ENCODE measurements at regions not wholly inside any gene's neighbourhood (a gene's known extent, or its start where the extent isn't known, plus 50 kb on each side); places are given as distances from the start of the nearest gene placed in this dataset.
A peak's percentile ranks its signal among the peaks of the same experiment; 100 is the strongest.
"Not testable (repeated sequence)": the region's sequence is repeated elsewhere in the genome, so short reads cannot be mapped to it uniquely, and the experiment has no call there.

GRCh38 chr2:187656123-187656522 lies 101.9 kb upstream of the TFPI start:
- H3K36me3 ChIP-seq (ENCODE audit: control insufficient read depth in 1 of 2, insufficient read depth in 2 of 2, low read depth in 1 of 2, low read length in 2 of 2): no peaks in the 10 kb centered on the region
- no peak overlapping the region for H3K23ac ChIP-seq (ENCODE audit: low read length in 2 of 2)
- H3K14ac ChIP-seq (ENCODE audit: low read length in 2 of 2): no peak overlapping the region
- H4K8ac ChIP-seq (ENCODE audit: low read length): no peak overlapping the region
- H2BK5ac ChIP-seq (ENCODE audit: low read depth, low read length, poor library complexity, severe bottlenecking): no peak overlapping the region
- H3K79me1 ChIP-seq (replicated peaks; ENCODE audit: low read length, poor library complexity, severe bottlenecking): no peaks in the 10 kb centered on the region
- no peak overlapping the region for H3K4ac ChIP-seq (ENCODE audit: low read depth in 1 of 2, low read length in 2 of 2)
- 67% methylated on average over 2 of the region's 4 CpGs for WGBS
- no peak overlapping the region for H3K4me3 ChIP-seq (ENCODE audit: insufficient read depth in 1 of 2, low read depth in 1 of 2, low read length in 2 of 2)
- no peak overlapping the region for H3K4me2 ChIP-seq (ENCODE audit: low read length, poor library complexity, severe bottlenecking)
- H3K18ac ChIP-seq (ENCODE audit: low read depth in 1 of 2, low read length in 2 of 2): no peak overlapping the region
- no peak for DNase-seq
- H3K9me3 ChIP-seq (ENCODE audit: control insufficient read depth, low read length): no peaks in the 10 kb centered on the region
- H3K27me3 ChIP-seq (ENCODE audit: control insufficient read depth in 1 of 2, insufficient read depth in 1 of 2, low read length in 2 of 2): no peaks in the 10 kb centered on the region
- H3K9ac ChIP-seq (ENCODE audit: low read length): no peak overlapping the region
- no peak overlapping the region for H3K27ac ChIP-seq (ENCODE audit: low read length, poor library complexity, severe bottlenecking)
- no peaks in the 10 kb centered on the region for H3K4me1 ChIP-seq (ENCODE audit: control insufficient read depth, insufficient read depth, low read depth, low read length)
- no peak overlapping the region for H2AFZ ChIP-seq (ENCODE audit: low read depth, low read length)
- H2BK120ac ChIP-seq (ENCODE audit: low read depth, low read length): no peak overlapping the region
- H2BK12ac ChIP-seq (ENCODE audit: low read length in 2 of 2): no peak overlapping the region
- no peak overlapping the region for H2BK15ac ChIP-seq (ENCODE audit: low read depth, poor library complexity, severe bottlenecking)
- no peak overlapping the region for H4K91ac ChIP-seq (ENCODE audit: low read length)
- no peak overlapping the region for H2AK5ac ChIP-seq (ENCODE audit: low read length, severe bottlenecking)

DNA sequence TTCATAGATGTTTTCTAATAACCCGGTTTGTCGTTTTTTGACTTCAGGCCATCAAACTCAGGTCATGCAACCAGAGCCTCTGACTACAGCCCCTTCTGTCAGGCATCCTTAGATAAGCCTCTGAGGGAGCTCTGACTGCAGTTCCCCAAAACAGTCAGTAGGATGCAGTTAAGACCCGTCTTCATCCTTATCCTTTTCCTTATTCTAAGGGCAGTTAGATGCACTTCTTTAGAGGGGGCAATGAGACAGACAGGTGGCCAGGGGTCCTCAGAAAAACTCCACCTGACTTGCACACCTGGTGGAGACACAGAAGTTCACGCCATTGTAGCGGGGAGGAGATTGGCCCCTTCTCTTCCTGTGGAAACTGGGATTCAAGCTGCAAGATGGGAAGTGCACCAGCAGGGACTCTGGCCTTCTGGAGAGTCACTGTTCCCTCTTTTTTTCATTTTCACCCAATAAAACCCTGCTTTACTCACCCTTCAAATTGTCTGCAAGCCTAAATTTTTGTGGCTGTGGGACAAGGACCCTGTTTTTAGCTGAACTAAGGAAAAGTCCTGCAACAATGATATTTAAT lies 104.8 kb upstream of the TFPI start:
- DNase-seq: peak; percentile 46
- Histone ChIP-seq H3K27me3 (ENCODE audit: control insufficient read depth in 1 of 2, insufficient read depth in 1 of 2, low read length in 2 of 2) (no peaks in the 10 kb centered on the region), H3K36me3 (ENCODE audit: control insufficient read depth in 1 of 2, insufficient read depth in 2 of 2, low read depth in 1 of 2, low read length in 2 of 2) (no peaks in the 10 kb centered on the region), H2AFZ (ENCODE audit: low read depth, low read length) (no peak overlapping the region), H2BK15ac (ENCODE audit: low read depth, poor library complexity, severe bottlenecking) (no peak overlapping the region), H4K91ac (ENCODE audit: low read length) (no peak overlapping the region), H3K4me1 (ENCODE audit: control insufficient read depth, insufficient read depth, low read depth, low read length) (no peaks in the 10 kb centered on the region), H3K4me2 (ENCODE audit: low read length, poor library complexity, severe bottlenecking) (no peak overlapping the region), H3K9me3 (ENCODE audit: control insufficient read depth, low read length) (no peaks in the 10 kb centered on the region), H3K4ac (ENCODE audit: low read depth in 1 of 2, low read length in 2 of 2) (no peak overlapping the region), H3K23ac (ENCODE audit: low read length in 2 of 2) (no peak overlapping the region), H3K4me3 (ENCODE audit: insufficient read depth in 1 of 2, low read depth in 1 of 2, low read length in 2 of 2) (no peak overlapping the region), H2AK5ac (ENCODE audit: low read length, severe bottlenecking) (no peak overlapping the region), H2BK12ac (ENCODE audit: low read length in 2 of 2) (no peak overlapping the region), H3K27ac (ENCODE audit: low read length, poor library complexity, severe bottlenecking) (no peak overlapping the region), H3K9ac (ENCODE audit: low read length) (no peak overlapping the region), H3K79me1 (replicated peaks; ENCODE audit: low read length, poor library complexity, severe bottlenecking) (no peaks in the 10 kb centered on the region), H2BK5ac (ENCODE audit: low read depth, low read length, poor library complexity, severe bottlenecking) (no peak overlapping the region), H2BK120ac (ENCODE audit: low read depth, low read length) (no peak overlapping the region), H4K8ac (ENCODE audit: low read length) (no peak overlapping the region), H3K14ac (ENCODE audit: low read length in 2 of 2) (no peak overlapping the region), H3K18ac (ENCODE audit: low read depth in 1 of 2, low read length in 2 of 2) (no peak overlapping the region)
- whole genome bisulfite sequencing: 33% methylated on average over 5 of the region's 5 CpGs

GRCh38 chr2:187676050-187676449 lies 121.8 kb upstream of the TFPI start:
- not testable (repeated sequence) for H3K27ac ChIP-seq (ENCODE audit: low read length, poor library complexity, severe bottlenecking); H2BK15ac ChIP-seq (ENCODE audit: low read depth, poor library complexity, severe bottlenecking); H2BK5ac ChIP-seq (ENCODE audit: low read depth, low read length, poor library complexity, severe bottlenecking); H2BK12ac ChIP-seq (ENCODE audit: low read length in 2 of 2); H3K14ac ChIP-seq (ENCODE audit: low read length in 2 of 2); H3K4me2 ChIP-seq (ENCODE audit: low read length, poor library complexity, severe bottlenecking); H3K4me1 ChIP-seq (ENCODE audit: control insufficient read depth, insufficient read depth, low read depth, low read length); H2AK5ac ChIP-seq (ENCODE audit: low read length, severe bottlenecking); H3K4me3 ChIP-seq (ENCODE audit: insufficient read depth in 1 of 2, low read depth in 1 of 2, low read length in 2 of 2); H2BK120ac ChIP-seq (ENCODE audit: low read depth, low read length); DNase-seq; H3K79me1 ChIP-seq (replicated peaks; ENCODE audit: low read length, poor library complexity, severe bottlenecking); H4K91ac ChIP-seq (ENCODE audit: low read length); H3K36me3 ChIP-seq (ENCODE audit: control insufficient read depth in 1 of 2, insufficient read depth in 2 of 2, low read depth in 1 of 2, low read length in 2 of 2); H3K27me3 ChIP-seq (ENCODE audit: control insufficient read depth in 1 of 2, insufficient read depth in 1 of 2, low read length in 2 of 2); H3K18ac ChIP-seq (ENCODE audit: low read depth in 1 of 2, low read length in 2 of 2); H3K4ac ChIP-seq (ENCODE audit: low read depth in 1 of 2, low read length in 2 of 2); H4K8ac ChIP-seq (ENCODE audit: low read length); H3K9ac ChIP-seq (ENCODE audit: low read length); H3K9me3 ChIP-seq (ENCODE audit: control insufficient read depth, low read length); H2AFZ ChIP-seq (ENCODE audit: low read depth, low read length); H3K23ac ChIP-seq (ENCODE audit: low read length in 2 of 2)
- WGBS: 75% methylated on average over 1 of the region's 2 CpGs

DNA sequence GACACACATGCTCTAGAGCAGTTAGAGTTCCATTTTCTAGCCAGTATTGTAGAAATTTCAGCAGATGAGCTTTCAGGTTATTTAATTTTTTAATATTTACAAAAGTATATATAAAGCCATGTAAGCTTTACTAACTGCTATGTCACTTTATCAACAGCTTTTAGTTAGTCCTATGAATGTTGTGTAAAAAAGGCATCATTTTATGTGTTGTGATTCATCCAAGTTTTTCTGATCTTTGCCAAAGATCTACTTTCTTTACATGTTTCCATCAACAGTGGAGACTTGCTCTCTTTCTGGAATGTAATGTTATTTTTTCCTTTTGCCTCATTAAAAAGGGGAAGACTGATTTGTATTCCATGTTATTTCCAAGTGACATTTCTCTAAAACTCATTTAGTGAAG lies 125.2 kb upstream of the TFPI start:
- DNase-seq: no peak
- Histone ChIP-seq H3K27me3 (ENCODE audit: control insufficient read depth in 1 of 2, insufficient read depth in 1 of 2, low read length in 2 of 2) (no peaks in the 10 kb centered on the region), H3K9ac (ENCODE audit: low read length) (no peak overlapping the region), H3K79me1 (replicated peaks; ENCODE audit: low read length, poor library complexity, severe bottlenecking) (no peaks in the 10 kb centered on the region), H2AFZ (ENCODE audit: low read depth, low read length) (no peak overlapping the region), H3K9me3 (ENCODE audit: control insufficient read depth, low read length) (no peaks in the 10 kb centered on the region), H3K23ac (ENCODE audit: low read length in 2 of 2) (no peak overlapping the region), H3K4me2 (ENCODE audit: low read length, poor library complexity, severe bottlenecking) (no peak overlapping the region), H3K27ac (ENCODE audit: low read length, poor library complexity, severe bottlenecking) (no peak overlapping the region), H4K91ac (ENCODE audit: low read length) (no peak overlapping the region), H2BK5ac (ENCODE audit: low read depth, low read length, poor library complexity, severe bottlenecking) (no peak overlapping the region), H3K4me3 (ENCODE audit: insufficient read depth in 1 of 2, low read depth in 1 of 2, low read length in 2 of 2) (no peak overlapping the region), H2BK120ac (ENCODE audit: low read depth, low read length) (no peak overlapping the region), H4K8ac (ENCODE audit: low read length) (no peak overlapping the region), H3K18ac (ENCODE audit: low read depth in 1 of 2, low read length in 2 of 2) (no peak overlapping the region), H2BK12ac (ENCODE audit: low read length in 2 of 2) (no peak overlapping the region), H3K4ac (ENCODE audit: low read depth in 1 of 2, low read length in 2 of 2) (no peak overlapping the region), H3K14ac (ENCODE audit: low read length in 2 of 2) (no peak overlapping the region), H3K4me1 (ENCODE audit: control insufficient read depth, insufficient read depth, low read depth, low read length) (no peaks in the 10 kb centered on the region), H2BK15ac (ENCODE audit: low read depth, poor library complexity, severe bottlenecking) (no peak overlapping the region), H2AK5ac (ENCODE audit: low read length, severe bottlenecking) (no peak overlapping the region), H3K36me3 (ENCODE audit: control insufficient read depth in 1 of 2, insufficient read depth in 2 of 2, low read depth in 1 of 2, low read length in 2 of 2) (no peaks in the 10 kb centered on the region)
